ENCODE measurements at regions not wholly inside any gene's neighbourhood (a gene's known extent, or its start where the extent isn't known, plus 50 kb on each side); places are given as distances from the start of the nearest gene placed in this dataset.

DNA sequence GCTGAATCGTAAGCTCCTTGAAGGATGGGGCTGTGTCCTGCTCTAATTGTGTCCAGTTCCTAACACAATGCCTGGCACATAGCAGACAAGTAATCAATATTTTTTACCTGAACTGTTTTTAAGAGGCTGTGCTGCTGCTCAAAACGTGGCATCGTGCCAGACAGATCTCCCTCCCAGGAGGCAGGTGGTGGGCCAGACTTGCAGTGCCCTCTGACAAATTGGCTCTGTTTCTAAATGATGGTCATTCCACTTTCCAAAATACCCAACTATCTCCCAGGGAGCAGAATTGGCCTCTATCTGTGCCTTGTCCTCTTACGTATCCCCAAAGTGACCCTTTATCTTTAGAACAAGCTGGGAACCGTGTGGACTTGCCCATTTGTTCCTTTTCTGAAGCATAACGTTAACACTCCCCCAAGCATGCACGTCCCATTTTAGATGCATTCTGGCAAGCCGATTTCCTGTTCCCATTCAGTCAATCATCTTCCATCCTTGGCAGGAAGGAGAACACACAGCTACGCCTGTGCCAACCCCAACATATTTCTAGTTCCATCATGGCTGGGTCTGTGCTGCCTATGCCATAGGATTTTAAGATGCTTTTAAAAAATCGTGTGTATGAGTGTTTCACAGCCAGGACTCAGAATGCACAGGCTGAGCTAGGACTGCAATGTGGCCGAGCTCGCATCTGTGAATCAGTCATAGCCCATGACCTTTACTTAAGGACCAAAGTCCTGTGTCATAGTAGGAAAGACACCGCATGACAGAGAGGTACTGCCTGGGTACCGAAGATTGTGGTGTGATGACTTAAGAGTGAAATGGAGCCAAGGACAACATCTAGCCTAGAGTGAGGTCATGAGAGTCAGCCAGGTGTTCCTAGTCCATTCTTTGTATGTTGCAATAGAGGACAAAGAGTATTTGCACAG is 408.6 kb downstream of the PRDM2 start:
- DNase-seq = no peak

DNA sequence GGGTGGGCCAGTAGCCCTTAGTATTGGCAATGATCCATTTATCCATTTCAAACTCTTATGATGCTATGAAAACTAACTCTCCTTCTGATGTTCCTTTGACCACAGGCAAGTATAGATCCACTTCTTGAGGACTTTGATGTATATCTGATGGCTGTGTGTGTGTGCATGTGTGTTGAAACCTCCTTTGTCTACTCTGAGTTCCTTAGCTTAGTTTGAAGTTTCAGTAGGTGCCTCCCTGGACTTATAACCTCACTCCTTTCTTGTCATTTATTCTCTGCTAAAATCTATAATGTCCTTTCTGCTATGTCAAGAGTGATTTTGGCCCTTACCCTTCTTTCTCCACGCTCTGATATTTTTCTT is 409.3 kb downstream of the PRDM2 start:
- DNase-seq = no peak

DNA sequence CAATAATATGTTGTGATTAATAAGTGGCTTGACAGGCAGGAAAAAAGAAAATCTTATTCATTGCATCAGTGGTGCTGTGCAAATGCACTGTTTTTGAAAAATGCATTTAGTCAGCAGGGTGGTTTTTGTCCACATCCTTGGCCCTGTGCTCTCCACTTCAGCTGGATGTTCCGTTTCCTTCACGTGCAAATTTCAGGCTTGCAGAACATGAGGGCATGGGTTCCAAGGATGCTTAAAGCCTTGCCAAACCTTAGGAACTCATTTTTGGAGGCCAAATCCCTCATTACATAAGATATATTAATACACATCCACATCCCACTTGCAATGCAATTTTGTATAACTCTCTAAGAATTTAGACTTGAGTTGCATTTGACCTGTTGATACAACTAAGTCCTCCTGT is 410.1 kb downstream of the PRDM2 start:
- no peak for DNase-seq

DNA sequence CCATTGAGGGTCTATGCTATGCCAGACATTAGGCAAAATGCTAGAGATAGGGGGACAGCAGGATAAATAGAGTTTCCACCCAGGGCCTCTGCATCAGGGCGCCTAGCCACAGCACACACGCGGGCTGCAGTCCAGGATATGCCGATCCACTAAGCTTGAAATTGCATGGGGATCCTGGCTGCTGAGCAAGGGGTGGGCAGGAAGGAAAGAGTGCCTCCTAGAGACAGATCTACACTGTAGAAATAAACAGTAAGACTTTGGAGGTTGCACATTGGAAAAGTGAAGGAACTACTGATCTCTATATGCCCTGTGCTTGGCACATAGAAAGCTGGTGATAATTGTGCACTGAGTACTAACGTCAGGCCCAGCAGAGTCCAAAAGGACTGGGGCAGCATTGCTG is 411.1 kb downstream of the PRDM2 start:
- no peak for DNase-seq

DNA sequence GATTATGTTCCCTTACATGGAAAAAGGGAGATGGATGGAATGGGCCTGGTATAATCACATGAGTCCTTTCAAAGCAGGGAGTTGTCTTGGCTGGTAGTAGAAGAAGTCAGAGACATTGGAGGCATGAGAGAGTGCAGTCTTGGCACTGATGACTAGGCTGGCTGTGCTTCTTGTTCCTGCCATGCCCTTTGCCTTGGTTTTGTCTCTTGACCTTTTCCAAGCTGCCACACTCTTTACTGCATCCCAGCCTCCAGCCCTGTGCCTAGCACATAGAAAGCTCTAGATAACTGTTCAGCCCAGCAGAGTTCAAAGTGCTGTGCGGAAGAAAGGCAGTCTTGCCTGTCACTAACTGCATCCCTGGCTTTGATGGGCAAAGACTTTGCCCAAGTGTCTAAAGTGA is 412.6 kb downstream of the PRDM2 start:
- DNase-seq = no peak

DNA sequence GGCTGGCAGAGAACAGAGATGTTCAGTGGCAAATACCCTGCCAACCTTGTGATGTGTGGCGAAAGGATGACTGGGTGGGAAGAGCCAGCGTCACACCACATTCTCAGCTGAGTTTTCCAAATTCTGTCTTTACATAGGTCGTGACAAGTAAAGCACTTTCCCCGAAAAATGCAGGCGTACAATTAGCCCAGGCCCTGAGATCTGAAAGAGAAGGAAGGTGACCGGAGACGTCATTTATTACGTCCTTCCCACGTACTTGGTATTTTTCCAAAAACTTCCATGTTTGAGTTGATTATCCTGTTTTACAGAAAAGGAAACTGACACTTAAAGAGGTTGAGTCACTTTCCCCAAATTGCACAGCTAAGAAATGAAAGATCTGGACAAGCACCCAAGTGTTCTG is 413.3 kb downstream of the PRDM2 start:
- no peak for DNase-seq

DNA sequence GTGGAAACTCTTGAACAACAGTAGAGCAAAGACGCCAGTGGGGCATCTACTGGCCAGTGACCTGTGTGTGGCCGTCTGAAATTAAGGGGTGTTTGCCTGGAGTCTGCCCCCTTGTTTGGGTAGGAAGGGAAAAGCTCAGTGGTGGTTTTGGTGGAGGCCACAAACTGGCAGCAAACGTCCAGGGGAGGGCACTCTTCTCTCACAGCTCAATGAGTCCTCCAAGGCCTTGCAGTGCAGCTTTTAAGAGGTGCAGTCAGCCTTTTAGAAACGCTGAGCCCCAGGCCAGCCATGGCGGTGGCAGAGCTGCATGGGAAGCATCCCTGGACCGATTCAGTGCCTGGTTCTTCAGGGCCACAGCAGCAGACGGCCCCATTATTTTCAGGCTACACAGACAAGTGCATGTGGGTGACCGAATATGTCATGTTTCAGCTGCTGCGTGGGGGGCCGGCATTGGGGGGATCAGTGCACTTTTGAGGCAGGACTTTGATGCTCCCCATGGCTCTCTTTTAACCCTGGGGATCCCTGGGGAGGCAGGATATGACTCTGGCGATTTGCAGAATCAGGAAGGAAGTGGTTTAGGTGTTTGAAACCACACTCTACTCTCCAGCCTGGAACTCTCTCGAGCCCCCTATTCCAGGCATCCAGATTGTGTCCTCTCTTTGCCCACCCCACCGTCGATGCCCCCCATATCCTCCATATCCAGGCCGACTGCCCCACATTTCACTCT is 414.0 kb downstream of the PRDM2 start:
- DNase-seq = no peak

DNA sequence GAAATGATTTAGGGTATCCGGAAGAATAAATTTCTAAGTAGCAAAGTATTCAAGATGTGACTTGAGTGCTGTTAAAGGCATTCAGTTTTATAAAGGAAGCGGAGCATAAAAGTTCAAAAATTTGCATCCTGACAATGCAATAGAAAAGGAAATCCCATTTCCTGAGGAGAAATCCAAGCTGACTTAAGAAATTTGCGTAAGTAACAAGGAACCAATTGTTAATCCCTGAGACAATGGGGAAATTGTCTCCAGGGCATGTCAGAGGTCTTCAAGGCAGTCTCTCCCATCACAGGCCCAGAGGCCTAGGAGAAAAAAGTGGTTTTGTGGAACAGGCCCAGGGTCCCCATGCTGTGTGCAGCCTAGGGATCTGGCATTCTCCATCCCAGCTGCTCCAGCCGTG is 416.0 kb downstream of the PRDM2 start:
- no peak for DNase-seq

DNA sequence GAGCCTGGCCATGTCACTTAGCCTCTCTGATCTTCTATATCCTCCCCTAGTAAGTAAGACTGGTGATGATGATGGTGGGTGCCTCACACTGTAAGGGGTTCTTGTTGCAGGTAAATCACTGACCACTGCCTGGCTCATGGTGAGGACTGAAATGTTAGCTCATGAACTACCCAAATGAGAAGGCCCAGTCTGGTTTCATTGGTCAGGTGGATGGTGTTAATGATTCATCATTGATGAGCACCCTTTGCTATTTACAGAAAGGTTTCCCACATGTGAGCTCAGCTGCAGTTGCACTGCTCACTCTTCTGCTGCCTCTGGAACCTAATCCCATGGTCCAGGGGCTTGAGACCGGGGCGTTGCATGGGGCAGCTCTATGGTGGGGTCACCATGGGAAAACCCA is 417.7 kb downstream of the PRDM2 start:
- DNase-seq = no peak

DNA sequence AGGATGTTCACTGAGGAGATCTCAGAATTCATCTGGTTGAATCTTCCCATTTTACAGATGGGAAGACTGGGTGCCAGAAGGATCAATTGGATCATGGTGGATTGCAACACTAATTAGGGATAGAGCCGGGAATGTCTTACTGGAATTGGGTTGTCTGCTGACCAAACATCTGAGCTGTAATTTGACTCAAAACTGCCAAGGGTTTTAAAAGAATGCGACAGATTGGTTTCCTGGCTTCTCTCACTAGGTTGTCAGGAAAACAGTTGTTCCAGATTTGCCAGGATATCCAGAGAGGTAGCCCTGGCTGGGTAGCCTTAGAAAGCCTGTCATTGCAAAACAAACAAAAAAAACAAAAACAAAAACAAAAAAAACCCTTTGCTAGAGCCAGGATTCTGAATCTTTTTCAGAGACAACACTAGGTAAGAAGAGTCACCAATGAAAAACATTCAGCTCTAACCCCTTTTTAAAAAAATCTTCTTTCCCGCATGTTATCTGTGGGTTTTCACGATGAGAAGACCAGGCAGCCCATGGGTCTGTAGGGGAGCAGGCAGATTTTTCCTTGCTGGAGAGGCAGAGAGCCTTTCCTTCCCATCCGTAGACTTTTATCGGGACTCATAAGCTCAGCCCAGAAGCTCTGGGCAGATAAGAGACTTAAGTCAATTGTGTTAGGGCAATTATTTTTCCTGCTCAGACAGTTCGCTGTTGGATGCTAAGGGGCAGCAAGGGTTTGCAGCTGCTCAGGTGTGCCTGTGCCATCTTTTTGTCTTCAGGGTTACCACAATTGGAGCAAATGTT is 418.9 kb downstream of the PRDM2 start:
- DNase-seq = no peak

DNA sequence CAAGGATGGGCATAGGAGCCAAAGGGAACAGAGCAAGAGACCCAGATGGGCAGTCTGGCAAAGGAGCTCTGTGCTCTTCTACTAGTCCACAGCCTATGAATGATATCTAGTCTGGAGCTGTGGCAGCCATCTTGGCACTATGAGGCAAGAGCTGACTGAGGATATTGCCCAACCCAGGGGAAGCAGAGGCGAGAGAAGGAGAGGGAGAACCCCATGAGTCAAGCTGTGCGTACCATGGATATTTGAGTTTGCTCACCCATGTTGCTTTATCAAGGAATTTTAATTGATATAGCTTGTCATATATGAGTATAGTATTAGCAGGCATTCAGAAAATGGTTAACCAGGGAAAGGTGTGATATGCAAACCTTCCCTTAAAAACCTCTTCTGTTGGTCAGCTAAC is 420.9 kb downstream of the PRDM2 start:
- DNase-seq = no peak

DNA sequence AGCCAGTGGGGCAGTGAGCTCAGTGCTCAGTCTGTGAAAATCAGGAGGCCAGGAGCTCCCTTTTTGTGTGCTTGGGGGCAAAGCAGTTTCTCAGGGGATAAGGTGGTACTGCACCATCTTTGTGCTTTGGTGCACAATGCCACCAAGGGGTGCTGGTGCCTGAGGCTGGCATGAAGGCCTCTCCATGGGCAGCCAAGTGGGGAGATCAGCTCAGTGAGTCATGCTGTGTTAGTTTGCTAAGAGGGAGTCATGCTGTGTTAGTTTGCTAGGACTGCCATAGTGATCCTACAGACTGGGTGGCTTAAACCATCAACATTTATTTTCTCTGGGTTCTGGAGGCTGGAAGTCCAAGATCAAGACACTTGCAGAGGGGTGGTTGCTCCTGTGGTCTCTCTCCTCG is 428.1 kb downstream of the PRDM2 start:
- DNase-seq = no peak

DNA sequence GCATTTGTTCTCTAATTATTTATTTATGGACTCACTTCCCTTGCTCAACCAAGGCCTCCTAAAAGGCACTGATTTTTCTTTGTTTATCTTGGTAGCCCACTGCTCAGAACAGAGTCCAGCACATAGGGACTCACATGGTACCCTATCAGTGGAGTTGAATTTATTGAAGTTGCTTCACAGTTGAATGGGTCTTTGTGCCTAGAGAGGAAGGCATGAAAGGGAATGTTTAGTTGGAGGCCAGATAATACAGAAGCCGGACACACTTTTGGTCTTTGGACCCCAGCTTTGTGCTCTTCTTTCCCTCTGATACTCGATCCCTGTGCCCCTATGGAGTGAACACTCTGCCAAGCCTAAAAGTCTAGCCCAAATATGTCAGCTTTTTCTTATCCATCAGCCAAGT is 429.0 kb downstream of the PRDM2 start:
- no peak for DNase-seq

DNA sequence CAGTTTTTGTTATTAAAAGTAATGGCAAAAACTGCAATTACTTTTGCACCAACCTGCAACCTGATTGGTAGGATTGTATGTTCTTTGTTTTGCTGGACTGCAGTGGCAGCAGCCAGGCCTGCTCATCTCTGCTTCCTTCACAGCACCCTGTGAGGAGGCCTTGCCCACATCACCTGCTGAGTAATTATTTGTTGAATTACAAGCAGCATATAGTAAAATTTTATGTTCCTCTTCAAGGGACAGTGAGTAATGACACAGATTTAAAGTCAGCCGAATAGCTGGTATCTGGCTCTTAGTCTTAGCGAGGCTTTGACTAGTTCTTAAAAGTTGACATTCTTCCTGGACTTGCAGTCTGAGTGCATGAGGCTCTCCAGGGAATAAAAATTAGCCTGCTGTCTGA is 435.1 kb downstream of the PRDM2 start:
- no peak for DNase-seq

DNA sequence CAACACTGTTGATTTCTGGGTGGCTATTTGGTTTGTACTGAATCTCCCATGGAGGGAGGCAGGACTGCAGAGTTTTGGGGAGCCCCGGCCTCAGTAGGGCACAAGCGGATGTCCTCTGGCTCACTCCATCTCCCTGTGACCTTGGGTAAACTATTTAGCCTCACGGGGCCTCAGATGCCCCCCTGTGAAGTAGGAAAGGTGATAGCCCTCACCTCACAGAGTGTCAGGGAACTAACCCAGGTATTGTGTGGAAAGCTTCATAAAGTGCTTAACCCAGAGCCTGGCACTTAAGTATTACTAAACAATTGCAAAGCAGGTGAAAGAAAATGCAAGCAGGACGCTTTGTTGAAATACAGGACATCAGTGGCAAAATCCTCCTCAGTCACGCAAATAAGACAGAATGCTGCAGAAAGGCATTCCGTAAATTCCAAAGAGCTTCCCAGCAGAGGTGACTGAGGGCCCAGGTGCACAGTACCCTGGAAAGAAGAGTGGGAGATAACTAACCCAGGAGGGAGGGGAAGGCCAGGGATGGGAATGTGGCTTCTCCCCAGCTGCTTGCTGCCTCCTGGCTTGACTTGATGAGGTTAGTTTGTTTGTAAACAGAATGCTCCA is 436.3 kb downstream of the PRDM2 start:
- DNase-seq = no peak

DNA sequence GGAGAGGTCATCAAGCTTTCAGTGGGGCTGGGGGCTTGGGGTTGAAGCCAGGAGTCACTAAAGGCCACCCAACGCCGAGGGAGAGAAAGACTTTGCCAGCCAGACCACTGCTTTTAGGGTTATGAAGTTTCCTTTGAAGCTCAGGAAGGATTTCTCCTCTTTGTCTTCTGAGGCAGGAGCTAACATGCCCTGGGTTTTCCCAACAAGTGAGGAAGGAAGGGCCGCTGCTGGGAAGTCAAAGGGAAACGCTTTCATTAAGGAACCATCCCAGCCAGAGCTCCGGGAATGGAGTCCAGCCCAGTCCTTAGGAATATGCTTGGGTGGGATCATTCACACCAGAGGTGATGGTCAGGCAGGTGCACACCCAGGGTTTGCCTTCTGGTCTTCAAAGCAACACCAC is 436.9 kb downstream of the PRDM2 start:
- no peak for DNase-seq

DNA sequence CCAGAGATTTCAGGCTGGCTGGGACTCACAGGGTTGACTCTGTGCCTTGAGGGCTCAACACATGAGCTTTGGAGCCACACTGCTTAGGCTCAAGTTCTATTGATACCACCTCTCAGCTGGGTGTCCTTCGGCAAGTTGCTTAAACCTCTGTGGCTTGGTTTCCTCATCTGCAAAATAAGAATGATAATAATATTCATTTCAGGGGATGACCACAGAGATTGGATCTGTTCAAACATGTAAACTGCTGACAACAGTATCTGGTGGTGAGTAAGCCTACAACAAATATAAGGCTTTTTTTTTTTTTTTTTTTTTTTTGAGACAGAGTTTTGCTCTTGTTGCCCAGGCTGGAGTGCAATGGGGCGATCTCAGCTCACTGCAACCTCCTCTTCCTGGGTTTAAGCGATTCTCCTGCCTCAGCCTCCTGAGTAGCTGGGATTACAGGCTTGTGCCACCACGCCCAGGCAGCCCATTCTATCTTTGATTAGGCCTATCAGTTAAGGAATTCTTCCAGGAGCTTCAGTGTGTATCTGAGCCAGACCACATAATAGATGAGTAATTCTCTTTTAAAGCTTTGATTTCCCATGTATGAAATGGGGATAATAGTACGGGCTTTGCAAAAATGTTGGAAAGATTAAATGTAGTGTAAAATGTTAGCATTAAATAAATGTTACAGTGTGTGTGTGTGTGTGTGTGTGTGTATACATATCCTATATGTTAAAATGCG is 437.6 kb downstream of the PRDM2 start:
- no peak for DNase-seq

DNA sequence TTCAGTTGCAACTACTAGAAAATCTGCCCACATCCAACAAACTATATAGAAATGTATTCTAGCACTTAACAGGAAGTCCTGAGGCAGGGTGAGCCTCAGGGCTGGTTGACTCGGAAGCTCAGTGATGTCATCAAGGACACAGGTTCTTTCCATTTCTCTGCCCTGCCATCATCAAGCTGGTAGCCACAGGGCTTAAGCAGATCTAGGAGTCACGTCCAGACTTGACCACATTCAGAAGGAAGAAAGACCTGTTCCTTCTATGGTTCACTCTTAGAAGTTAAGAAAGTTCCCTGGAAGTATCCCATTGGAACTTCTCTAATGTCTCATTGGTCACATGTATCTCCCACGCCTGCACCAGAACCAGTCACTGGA is 438.1 kb downstream of the PRDM2 start:
- DNase-seq = no peak

DNA sequence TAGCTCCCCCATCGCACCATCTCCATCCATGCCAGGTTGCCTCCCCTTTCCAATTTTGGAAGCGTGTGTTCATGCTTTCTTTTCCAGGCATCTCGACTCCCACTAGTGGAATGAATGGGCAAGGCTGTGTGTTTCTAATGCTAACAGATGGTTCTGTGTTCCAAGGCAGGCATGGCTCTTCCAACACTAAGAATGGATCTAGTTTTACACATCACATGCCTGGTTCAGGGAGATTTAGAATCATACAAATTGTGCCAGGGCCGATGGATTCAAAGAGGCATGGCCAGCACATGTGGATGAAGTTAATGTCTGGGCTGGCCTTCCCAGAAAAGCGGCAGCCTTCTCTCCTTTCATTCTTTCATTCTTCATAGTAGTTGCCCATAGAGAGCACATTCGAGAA is 438.7 kb downstream of the PRDM2 start:
- DNase-seq = no peak

DNA sequence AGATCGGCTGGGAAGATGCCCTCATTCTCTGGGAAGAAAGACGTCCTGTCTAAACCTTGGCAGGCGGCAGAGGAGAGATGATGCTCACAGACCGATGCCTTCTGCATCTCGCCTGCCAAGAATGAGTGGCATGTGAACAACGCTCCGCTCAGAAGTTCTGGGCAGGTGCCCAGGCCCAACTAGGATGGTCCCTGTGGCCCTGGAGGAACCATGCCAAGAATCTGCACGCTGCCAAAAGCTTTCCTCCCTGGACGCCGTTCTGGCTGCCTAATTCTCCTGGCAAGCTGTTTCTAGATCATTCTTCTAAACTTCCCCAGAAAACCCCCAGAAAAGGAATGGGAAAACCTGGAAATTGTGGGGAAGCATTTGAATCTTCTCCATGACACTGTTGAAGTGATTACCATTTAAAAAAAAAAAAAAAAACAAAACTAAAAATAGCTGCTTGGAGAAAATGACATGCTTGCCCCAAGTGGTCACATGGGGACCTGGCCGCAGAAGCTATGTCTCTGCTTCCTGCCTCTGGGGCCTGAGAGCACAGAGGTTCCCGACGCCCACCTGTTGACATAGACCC is 440.9 kb downstream of the PRDM2 start:
- DNase-seq = no peak

DNA sequence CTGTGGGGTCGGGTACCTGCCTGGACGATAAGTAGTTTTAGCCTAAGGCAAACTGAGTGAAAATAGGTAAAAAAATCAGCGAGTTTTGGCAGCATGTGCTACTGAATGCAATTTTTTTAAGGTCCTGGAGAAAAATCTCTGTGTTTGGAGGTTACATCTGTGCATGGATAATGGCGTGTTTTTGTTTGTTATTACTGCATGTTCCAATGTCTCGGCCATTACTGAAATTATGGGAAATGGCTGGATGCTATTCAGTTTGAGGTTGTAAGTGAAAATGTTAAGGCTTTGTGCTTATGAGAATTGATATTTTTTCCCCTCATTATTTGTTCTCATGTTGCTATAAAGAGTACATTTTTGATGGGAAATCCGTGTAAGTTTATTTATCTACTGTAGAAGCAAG is 441.7 kb downstream of the PRDM2 start:
- DNase-seq = no peak

DNA sequence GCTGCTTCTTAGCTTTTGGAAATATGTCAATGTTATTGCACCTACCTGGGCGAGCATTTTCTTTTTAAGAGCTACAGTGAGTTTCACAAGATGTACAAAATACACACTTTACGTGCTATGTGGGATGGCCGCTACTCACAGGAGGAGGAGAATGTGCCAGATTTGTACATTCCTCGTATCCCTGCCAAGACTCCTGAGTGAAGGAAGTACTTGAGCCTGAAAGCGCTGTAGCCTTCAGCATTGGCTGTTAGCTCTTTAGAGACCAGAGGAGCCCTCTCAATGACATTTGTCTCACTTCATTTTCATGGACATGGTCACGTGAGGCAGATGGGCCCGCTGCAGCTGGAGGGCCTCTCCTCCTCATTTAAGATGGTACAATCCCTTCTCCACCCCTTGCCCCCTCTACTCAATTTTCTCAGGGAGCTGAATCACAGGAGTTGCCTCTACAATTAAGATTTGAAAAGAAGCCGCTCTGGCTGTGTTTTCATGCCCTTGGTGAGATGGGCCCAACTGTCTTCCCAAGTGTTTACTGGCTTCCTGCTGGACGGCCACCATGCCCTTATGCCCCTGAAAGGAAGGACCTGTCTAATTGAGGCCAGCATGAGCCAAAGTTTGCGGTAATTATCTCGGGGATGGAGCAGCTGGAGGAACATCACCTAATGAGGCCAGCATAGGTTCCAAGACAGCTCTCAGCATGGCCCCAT is 442.6 kb downstream of the PRDM2 start:
- no peak for DNase-seq
